ENCODE measurements at regions not wholly inside any gene's neighbourhood (a gene's known extent, or its start where the extent isn't known, plus 50 kb on each side); places are given as distances from the start of the nearest gene placed in this dataset.

GRCh38 chr16:82504836-82505235, 121.9 kb upstream of the CDH13 start:
- no peak for DNase-seq
- H3K4me1 ChIP-seq: no peaks in the 10 kb centered on the region
- intact Hi-C loops (cut with DNase I; ENCODE audit: low total_unique reads): no loop called here
- H3K27me3 ChIP-seq (replicated peaks in 1 of 7): peaks cover 0 to 26% (median 0%) of the 10 kb centered on the region in 7 donors
- peaks cover 0 to 28% (median 20%) of the 10 kb centered on the region in 8 donors for H3K9me3 ChIP-seq
- no peak overlapping the region for H3K27ac ChIP-seq
- TF ChIP-seq POLR2AphosphoS5 (IDR thresholded peaks at IDR 0.05) (no peak), CTCF (IDR thresholded peaks at IDR 0.05 in 8 of 11, conservative IDR thresholded peaks at IDR 0.05 in 3 of 11) (no peak), POLR2A (IDR thresholded peaks at IDR 0.05) (no peak)
- 63 to 81% (median 75%) methylated on average over 8 of the region's 8 CpGs for WGBS, 5 donors
- H3K4me3 ChIP-seq: no peak overlapping the region
- H3K36me3 ChIP-seq: no peaks in the 10 kb centered on the region

GRCh38 chr16:82499302-82499701, 127.5 kb upstream of the CDH13 start:
- H3K27me3 ChIP-seq (replicated peaks in 1 of 7): peaks cover 0 to 18% (median 0%) of the 10 kb centered on the region in 7 donors
- WGBS, 5 donors: 78 to 90% (median 84%) methylated on average over 4 of the region's 4 CpGs
- H3K4me1 ChIP-seq: no peaks in the 10 kb centered on the region
- no peak overlapping the region for H3K4me3 ChIP-seq
- no peaks in the 10 kb centered on the region for H3K9me3 ChIP-seq
- intact Hi-C loops (cut with DNase I; ENCODE audit: low total_unique reads): no loop called here
- H3K36me3 ChIP-seq: no peaks in the 10 kb centered on the region
- TF ChIP-seq POLR2A (IDR thresholded peaks at IDR 0.05): no peak
- TF ChIP-seq CTCF (IDR thresholded peaks at IDR 0.05 in 8 of 11, conservative IDR thresholded peaks at IDR 0.05 in 3 of 11): no peak
- no peak for TF ChIP-seq POLR2AphosphoS5 (IDR thresholded peaks at IDR 0.05)
- no peak overlapping the region for H3K27ac ChIP-seq
- DNase-seq: no peak

- no peak for TF ChIP-seq POLR2AphosphoS5 (IDR thresholded peaks at IDR 0.05)
- TF ChIP-seq POLR2A (IDR thresholded peaks at IDR 0.05): no peak
- TF ChIP-seq CTCF (IDR thresholded peaks at IDR 0.05 in 8 of 11, conservative IDR thresholded peaks at IDR 0.05 in 3 of 11): no peak
- no peaks in the 10 kb centered on the region for H3K9me3 ChIP-seq
- H3K27ac ChIP-seq: no peak overlapping the region
- H3K4me1 ChIP-seq: no peaks in the 10 kb centered on the region
- intact Hi-C loops (cut with DNase I; ENCODE audit: low total_unique reads): no loop called here
- H3K4me3 ChIP-seq: no peak overlapping the region
- WGBS, 5 donors: 47 to 82% (median 73%) methylated on average over 4 of the region's 4 CpGs
- no peaks in the 10 kb centered on the region for H3K36me3 ChIP-seq
- H3K27me3 ChIP-seq (replicated peaks in 1 of 7): peaks cover 0 to 16% (median 0%) of the 10 kb centered on the region in 7 donors
- DNase-seq: no peak
These were observed 129.6 kb upstream of the CDH13 start for GRCh38 chr16:82497139-82497538.

- Histone ChIP-seq H3K9me3 (no peaks in the 10 kb centered on the region), H3K4me3 (no peak overlapping the region), H3K4me1 (no peaks in the 10 kb centered on the region), H3K36me3 (no peaks in the 10 kb centered on the region), H3K27me3 (replicated peaks in 1 of 7) (peaks cover 0 to 16% (median 0%) of the 10 kb centered on the region in 7 donors), H3K27ac (no peak overlapping the region)
- no peak for TF ChIP-seq POLR2AphosphoS5 (IDR thresholded peaks at IDR 0.05)
- TF ChIP-seq CTCF (IDR thresholded peaks at IDR 0.05 in 8 of 11, conservative IDR thresholded peaks at IDR 0.05 in 3 of 11): no peak
- no peak for TF ChIP-seq POLR2A (IDR thresholded peaks at IDR 0.05)
- WGBS, 5 donors: 73 to 86% (median 83%) methylated on average over 4 of the region's 4 CpGs
- intact Hi-C loops (cut with DNase I; ENCODE audit: low total_unique reads): no loop called here
- no peak for DNase-seq
These were observed 138.3 kb upstream of the CDH13 start for GRCh38 chr16:82488460-82488859.
